Stimulated activated CD4-positive, alpha-beta T cell treated with anti-CD3 and anti-CD28 coated beads, Interleukin-2, amount 100 ng/mL, for 4 hours (primary cell): ENCODE measurements at regions not wholly inside any gene's neighbourhood (a gene's known extent, or its start where the extent isn't known, plus 50 kb on each side); places are given as distances from the start of the nearest gene placed in this dataset.

Experiments
- DNase-seq: peaks from one replicate; pipeline ENCODE4 v3.0.0-alpha.2; 2020; ENCODE audit warnings: low read depth

DNA sequence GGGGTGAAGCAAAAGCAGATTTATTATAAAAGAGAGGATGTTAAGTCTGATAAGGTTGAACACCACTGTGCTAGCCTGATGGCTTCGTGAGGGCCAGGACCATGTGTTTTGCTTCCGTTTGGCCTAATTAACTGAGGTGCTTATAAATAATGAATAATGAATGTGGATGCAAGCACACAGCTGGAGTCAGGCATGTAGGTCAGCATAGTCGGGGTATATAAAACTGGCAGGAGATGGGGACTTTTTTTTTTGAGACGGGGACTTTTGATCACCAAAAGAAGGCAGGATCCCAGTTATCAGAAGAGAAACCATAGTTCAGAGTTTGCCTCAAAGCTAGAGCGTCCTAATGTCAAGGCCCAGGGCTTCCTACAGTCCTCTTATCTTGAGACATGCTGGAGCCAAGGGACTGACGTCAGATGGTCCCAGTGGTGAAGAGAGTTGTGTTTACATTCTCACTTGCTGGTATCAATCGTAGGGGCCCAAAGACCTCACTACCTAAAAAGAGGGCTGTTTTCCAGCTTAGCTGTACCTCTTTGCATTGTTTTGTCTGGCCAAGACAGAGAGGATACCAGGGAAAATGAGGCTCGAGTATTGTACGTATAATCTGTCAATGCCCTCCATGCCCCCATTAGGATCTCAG, 50.4 kb downstream of the RTL9 start:
- DNase-seq: no peak

GRCh38 chrX:110409925-110410324, 51.3 kb downstream of the RTL9 start:
- no peak for DNase-seq

DNA sequence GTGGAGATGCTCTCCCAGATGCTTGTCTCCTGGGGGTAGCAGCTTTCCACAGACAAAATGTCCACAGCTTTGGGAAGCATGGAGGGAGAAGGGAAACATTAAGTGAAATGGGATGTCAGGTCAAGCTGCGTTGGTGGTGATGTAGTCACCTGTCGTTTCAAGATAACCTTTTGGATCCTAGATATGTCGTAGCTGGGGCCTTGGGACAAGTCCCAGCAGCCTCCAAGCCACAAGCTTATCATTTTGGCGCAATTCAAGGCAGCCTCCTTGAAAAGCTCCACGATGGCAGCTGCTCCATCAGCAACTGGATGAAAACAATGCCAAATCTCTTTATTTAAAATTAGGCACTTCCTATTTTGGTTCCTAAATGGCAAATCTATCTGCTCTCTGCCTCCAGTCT, 52.0 kb downstream of the RTL9 start:
- DNase-seq: no peak

- DNase-seq: peak; percentile 38
These were observed 54.5 kb downstream of the RTL9 start for GRCh38 chrX:110412971-110413726.

GRCh38 chrX:110413727-110414124, 55.1 kb downstream of the RTL9 start:
- no peak for DNase-seq

- no peak for DNase-seq
These were observed 55.6 kb downstream of the RTL9 start for GRCh38 chrX:110414273-110414672.

- no peak for DNase-seq
These were observed 56.2 kb downstream of the RTL9 start for GRCh38 chrX:110414679-110415439.

GRCh38 chrX:110415440-110416170, 57.0 kb downstream of the RTL9 start:
- DNase-seq: no peak

GRCh38 chrX:110417128-110417527, 58.5 kb downstream of the RTL9 start:
- DNase-seq: no peak

DNA sequence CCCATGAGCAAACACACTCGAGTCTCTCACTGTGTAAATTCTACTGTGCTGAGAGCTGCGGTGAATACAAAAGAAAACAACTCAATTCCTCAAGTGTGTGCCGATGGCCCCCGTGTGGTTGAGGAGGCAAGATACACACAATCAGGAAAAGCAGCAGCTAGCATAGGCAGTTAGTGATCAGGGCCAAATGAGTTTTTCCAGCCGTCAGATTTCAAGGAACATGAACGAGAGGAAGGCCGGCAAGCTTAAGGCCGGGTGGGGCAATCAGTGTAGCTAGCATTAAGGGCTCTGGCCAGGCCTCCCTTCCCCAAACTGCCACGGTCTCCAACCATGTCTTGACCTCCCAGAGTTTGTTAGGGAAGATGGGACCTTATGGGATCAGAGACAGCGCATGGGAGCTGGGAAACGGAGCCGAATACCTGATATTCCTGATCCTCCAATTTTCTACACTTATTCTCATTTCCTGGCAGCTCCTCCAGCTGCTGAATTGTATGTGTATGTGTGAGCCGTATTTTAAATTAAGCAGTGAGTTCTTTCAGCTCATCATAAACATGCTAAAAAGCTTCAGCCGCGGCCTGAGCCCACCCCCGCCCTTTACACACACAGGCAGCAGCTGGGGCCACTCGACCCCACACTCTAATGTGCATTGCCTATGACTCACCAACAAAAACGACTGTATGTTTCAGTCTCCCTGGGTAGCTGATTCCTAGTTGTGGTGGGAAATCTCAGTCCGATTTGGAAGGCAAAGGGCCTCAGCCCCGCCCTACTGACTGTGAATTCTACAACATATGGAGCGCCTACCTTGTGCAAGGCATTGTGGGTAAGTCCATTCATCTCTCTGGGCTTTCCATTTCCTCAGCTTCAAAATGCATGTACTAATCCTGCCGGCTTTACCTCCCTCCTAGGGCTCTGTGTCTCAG, 59.9 kb downstream of the RTL9 start:
- no peak for DNase-seq

DNA sequence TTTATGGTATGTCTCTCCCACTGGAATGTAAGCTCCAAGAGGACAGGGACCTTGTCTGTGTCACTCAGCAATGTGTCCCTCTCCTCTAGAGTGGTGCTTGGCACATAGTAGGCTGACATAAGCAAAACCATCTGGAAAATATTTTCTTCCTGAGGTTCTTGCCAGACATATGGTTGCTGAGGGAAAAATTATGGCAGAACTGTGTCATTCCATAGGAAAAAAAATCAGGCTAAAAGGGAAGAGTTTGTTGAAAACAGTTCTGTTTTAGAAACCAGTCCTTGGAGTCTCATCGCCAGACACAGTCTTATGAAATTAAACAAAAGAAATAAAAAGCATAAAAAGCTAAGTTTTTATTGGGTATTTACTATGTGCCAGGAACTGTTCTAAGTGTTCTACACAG, 60.9 kb downstream of the RTL9 start:
- no peak for DNase-seq

DNA sequence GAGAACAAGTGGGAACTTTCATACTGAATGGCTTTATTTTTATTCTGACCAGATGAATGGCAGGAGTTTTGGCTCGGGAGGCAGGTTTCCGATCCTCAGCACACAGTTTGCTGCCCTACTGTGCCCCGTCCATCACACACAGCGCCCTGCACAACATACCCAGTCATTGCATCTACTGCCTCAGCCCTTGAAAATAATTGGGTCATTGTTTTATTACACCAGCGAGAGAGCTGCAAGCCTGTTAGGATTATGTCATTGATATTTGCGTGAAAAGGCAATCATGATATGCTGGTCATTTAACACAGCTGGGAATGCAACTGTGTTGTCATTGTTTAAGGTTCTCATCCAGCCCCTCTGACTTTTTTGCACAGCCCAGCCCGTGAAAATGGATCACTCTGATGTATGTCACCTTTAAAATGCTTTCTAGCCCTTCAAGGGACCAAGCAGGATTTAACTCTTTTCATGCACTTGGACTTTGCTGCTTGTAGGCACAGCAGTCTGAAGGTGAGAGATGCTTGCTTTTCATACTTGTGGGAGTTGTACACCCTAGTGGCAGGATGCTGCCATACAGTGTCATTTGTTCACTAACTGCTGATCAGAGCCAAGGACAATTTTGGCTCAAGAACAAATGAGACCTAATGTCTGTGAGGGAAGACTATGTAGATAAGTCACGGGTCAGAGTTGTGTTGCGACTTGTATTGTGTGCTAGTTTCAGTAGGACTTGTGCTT, 62.3 kb downstream of the RTL9 start:
- no peak for DNase-seq

- DNase-seq: no peak
These were observed 63.1 kb downstream of the RTL9 start for GRCh38 chrX:110421500-110422455.

- DNase-seq: no peak
These were observed 66.8 kb downstream of the RTL9 start for GRCh38 chrX:110425222-110426154.

- DNase-seq: no peak
These were observed 67.5 kb downstream of the RTL9 start for GRCh38 chrX:110426155-110426504.

DNA sequence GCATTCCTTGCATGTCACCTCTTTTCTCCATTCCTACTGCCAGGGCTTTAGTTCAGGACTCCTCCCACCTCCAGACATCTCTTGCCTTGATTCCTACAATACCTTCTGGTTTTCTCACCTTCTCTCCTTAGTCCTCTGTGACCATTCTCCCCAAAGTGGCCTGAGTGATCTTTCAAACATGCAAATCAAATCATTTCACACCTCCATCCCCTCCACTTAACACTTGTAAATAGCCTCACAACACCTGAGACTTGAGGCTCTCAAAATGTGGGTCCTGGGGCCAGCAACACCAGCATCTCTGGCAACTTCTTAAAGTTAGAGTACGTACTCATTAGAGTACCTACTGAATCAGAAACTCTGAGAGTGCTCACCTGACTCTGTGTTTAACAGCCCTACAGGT, 68.4 kb downstream of the RTL9 start:
- DNase-seq: no peak

- DNase-seq: no peak
These were observed 69.5 kb downstream of the RTL9 start for GRCh38 chrX:110428144-110428543.

GRCh38 chrX:110430293-110431076, 71.8 kb downstream of the RTL9 start:
- DNase-seq: no peak
